ENCODE measurements at regions not wholly inside any gene's neighbourhood (a gene's known extent, or its start where the extent isn't known, plus 50 kb on each side); places are given as distances from the start of the nearest gene placed in this dataset.

- intact Hi-C loops (cut with micrococcal nuclease): no loop called here
- H3K36me3 Mint-ChIP-seq (ENCODE audit: low read depth): no peaks in the 10 kb centered on the region
- H3K27me3 Mint-ChIP-seq: no peaks in the 10 kb centered on the region
- no peak overlapping the region for H3K4me3 Mint-ChIP-seq
- no peak for DNase-seq
- H3K27ac Mint-ChIP-seq: no peak overlapping the region
- H3K4me1 Mint-ChIP-seq: no peaks in the 10 kb centered on the region
- H3K9me3 Mint-ChIP-seq: peaks cover 3% of the 10 kb centered on the region
Measured at GRCh38 chr2:41127351-41127750, 675.5 kb upstream of the SLC8A1 start.

DNA sequence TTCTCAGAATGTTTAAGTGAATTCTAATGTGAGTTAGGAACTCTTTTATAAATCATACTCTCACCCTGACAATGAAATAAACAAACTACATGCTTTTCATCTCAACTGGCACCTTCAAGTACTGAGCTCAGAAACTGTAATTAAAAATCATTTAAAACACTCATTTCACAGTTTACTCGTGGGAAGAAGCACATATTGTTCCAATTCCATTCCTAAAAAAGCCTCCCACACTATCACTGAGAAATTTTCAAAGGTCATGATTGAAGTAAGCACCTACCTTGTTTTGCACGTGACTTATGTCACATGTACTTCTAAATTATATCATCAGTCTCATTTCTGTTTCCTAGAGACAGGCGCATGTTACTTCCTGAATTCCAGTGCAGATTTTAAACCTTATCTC lies 678.1 kb upstream of the SLC8A1 start:
- H3K27ac Mint-ChIP-seq: no peak overlapping the region

DNA sequence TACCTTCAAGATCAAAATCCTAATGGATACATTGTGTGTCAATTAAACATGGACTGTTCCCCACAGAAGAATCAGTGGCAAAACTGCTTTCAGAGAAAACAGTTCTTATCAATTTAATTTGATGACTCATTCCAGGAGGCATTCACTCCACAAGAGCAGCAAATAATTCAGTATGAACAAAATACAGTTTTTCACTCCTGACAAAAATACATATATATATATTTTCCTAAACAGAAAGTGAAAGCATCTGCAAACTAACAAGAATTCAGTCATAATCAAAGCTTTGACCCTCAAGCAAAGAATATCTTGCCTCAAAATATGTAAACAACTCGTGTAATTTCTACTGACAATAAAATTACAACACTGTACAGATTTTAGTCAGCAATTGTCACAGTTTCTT lies 685.1 kb upstream of the SLC8A1 start:
- Mint-ChIP-seq H3K27me3 (no peaks in the 10 kb centered on the region), H3K36me3 (ENCODE audit: low read depth) (no peaks in the 10 kb centered on the region), H3K27ac (no peak overlapping the region), H3K4me1 (no peaks in the 10 kb centered on the region), H3K9me3 (no peaks in the 10 kb centered on the region), H3K4me3 (no peak overlapping the region)
- intact Hi-C loops (cut with micrococcal nuclease): no loop called here
- DNase-seq: no peak

More for the DNA sequence above, 678.1 kb upstream of the SLC8A1 start:
- H3K27me3 Mint-ChIP-seq: no peaks in the 10 kb centered on the region
- H3K9me3 Mint-ChIP-seq: no peaks in the 10 kb centered on the region
- no peak for DNase-seq
- no peaks in the 10 kb centered on the region for H3K4me1 Mint-ChIP-seq
- H3K4me3 Mint-ChIP-seq: no peak overlapping the region
- no peaks in the 10 kb centered on the region for H3K36me3 Mint-ChIP-seq (ENCODE audit: low read depth)
- intact Hi-C loops (cut with micrococcal nuclease): no loop called here

DNA sequence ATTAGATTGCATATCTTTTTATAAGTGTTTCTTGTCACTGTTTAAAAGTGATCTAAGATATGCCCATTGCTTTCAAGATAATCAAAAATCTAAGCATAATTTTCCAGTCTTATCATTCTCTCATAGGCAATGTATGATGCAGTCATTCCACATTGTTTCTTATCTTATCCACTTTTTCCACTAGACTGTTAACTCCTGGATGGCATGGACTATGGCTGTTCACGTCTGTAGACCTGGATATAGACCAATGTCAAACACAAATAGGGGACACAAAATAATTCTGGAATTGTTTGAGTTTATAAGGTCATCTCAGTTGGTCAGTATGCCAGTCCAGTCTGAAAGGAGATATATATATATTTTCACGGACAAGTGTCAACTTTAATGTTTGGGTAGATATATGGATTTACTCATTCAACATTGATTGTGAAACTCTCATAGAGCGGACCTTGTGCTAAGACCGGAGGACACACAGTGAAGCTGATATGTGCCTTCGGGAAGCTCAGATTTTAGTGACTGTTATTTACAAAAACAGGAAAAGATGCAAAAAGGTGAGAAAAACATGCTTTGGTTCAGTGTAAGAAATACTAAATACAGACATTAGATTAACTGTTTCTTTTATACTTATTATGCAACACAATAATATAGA lies 689.4 kb upstream of the SLC8A1 start:
- Mint-ChIP-seq H3K9me3 (no peaks in the 10 kb centered on the region), H3K27me3 (no peaks in the 10 kb centered on the region), H3K36me3 (ENCODE audit: low read depth) (no peaks in the 10 kb centered on the region), H3K4me1 (no peaks in the 10 kb centered on the region), H3K4me3 (no peak overlapping the region), H3K27ac (no peak overlapping the region)
- DNase-seq: no peak
- intact Hi-C loops (cut with micrococcal nuclease): no loop called here

DNA sequence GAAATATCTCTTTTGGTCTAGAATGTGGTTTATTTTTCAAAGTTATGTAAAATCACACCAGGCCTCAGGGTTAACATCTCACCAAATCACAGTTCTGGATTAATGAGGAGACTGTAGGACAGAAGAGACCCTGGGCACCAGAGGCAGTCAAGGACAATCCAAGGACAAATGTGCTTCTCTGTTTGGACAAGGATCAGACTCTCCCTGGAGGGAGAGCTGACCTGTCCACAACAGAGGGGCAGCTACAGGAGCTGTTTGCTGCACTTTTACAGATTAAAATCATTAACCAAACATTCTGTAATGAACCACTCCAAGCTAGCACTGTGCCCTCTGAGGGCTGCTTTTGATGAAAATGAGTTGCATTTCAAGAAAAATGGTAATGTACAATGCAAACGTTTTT lies 690.6 kb upstream of the SLC8A1 start:
- intact Hi-C loops (cut with micrococcal nuclease): no loop called here
- H3K4me3 Mint-ChIP-seq: no peak overlapping the region
- H3K4me1 Mint-ChIP-seq: no peaks in the 10 kb centered on the region
- H3K27ac Mint-ChIP-seq: no peak overlapping the region
- no peaks in the 10 kb centered on the region for H3K27me3 Mint-ChIP-seq
- no peaks in the 10 kb centered on the region for H3K36me3 Mint-ChIP-seq (ENCODE audit: low read depth)
- no peaks in the 10 kb centered on the region for H3K9me3 Mint-ChIP-seq
- no peak for DNase-seq

GRCh38 chr2:41145066-41145465 lies 693.2 kb upstream of the SLC8A1 start:
- Mint-ChIP-seq H3K36me3 (ENCODE audit: low read depth) (no peaks in the 10 kb centered on the region), H3K9me3 (no peaks in the 10 kb centered on the region), H3K27me3 (no peaks in the 10 kb centered on the region), H3K4me3 (no peak overlapping the region), H3K4me1 (no peaks in the 10 kb centered on the region), H3K27ac (no peak overlapping the region)
- intact Hi-C loops (cut with micrococcal nuclease): no loop called here
- no peak for DNase-seq

DNA sequence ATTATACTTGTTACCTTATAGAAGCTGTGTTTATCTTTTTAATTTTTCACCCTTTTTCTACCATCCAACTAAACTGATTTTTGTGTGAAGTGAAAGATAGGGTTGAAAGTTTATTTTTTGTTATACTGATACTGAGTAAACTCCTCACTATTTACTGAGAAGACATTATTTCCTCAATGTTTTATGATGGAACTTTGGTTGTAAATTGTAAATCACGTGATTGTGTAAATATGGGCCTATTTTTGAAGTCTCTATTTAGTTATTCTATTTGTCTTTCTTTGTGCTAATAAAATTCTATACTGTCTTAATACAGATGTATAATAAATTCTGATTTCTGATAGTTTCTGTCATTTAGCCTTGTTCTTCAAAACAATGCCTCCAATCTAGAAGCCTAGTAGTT lies 697.2 kb upstream of the SLC8A1 start:
- Mint-ChIP-seq H3K4me1 (no peaks in the 10 kb centered on the region), H3K27me3 (no peaks in the 10 kb centered on the region), H3K27ac (no peak overlapping the region), H3K36me3 (ENCODE audit: low read depth) (no peaks in the 10 kb centered on the region), H3K9me3 (no peaks in the 10 kb centered on the region), H3K4me3 (no peak overlapping the region)
- intact Hi-C loops (cut with micrococcal nuclease): no loop called here
- DNase-seq: no peak

DNA sequence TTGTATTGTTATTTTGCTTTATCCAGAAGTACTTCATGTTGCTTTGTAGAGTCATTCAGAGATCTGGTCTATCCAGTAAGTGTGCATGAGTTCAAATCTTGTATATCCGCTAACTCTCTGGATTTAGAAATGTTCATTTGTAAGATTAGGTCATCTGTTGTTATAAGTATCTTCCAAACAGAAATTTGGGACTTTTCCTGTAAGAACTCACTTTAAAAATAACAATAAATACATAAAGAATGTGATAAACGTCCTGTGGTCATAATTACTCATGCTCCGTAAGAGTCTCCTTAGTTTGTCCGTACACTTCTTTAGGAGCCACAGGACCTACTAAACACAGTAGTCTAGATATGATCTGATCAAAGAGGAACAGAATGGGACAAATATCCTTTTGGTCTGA lies 699.9 kb upstream of the SLC8A1 start:
- Mint-ChIP-seq H3K9me3 (peaks cover under 1% of the 10 kb centered on the region), H3K4me3 (no peak overlapping the region), H3K27ac (no peak overlapping the region), H3K36me3 (ENCODE audit: low read depth) (no peaks in the 10 kb centered on the region), H3K27me3 (no peaks in the 10 kb centered on the region), H3K4me1 (no peaks in the 10 kb centered on the region)
- intact Hi-C loops (cut with micrococcal nuclease): no loop called here
- no peak for DNase-seq

DNA sequence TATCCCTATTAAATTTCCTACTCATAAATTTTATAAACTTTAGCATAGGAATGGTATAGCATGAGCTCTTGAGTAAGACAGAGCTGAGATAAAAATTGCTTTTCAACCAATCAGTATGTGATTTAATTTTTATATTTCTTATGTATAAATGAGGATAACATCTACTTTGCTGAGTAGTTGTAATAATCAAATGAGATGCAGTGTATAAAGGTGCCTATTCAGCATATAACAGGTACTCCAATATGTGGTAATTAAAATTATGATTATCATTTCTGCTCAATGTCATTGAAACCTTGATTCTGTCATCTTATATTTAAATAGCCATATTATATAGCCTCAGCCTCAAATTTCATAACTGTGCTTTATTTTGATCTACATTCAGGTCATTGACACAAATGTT lies 700.4 kb upstream of the SLC8A1 start:
- peaks cover 6% of the 10 kb centered on the region for H3K9me3 Mint-ChIP-seq
- intact Hi-C loops (cut with micrococcal nuclease): no loop called here
- no peak overlapping the region for H3K4me3 Mint-ChIP-seq
- no peak overlapping the region for H3K27ac Mint-ChIP-seq
- DNase-seq: no peak
- H3K36me3 Mint-ChIP-seq (ENCODE audit: low read depth): no peaks in the 10 kb centered on the region
- no peaks in the 10 kb centered on the region for H3K4me1 Mint-ChIP-seq
- H3K27me3 Mint-ChIP-seq: no peaks in the 10 kb centered on the region

- H3K27ac Mint-ChIP-seq: no peak overlapping the region
- no peak overlapping the region for H3K4me3 Mint-ChIP-seq
Measured at GRCh38 chr2:41160439-41160838, 708.5 kb upstream of the SLC8A1 start.

GRCh38 chr2:41167014-41167413 lies 715.1 kb upstream of the SLC8A1 start:
- H3K36me3 Mint-ChIP-seq (ENCODE audit: low read depth): no peaks in the 10 kb centered on the region
- no peaks in the 10 kb centered on the region for H3K4me1 Mint-ChIP-seq
- intact Hi-C loops (cut with micrococcal nuclease): no loop called here
- no peaks in the 10 kb centered on the region for H3K27me3 Mint-ChIP-seq
- H3K4me3 Mint-ChIP-seq: no peak overlapping the region
- no peak for DNase-seq
- H3K27ac Mint-ChIP-seq: no peak overlapping the region
- H3K9me3 Mint-ChIP-seq: no peaks in the 10 kb centered on the region

More at GRCh38 chr2:41160439-41160838, 708.5 kb upstream of the SLC8A1 start:
- Mint-ChIP-seq H3K36me3 (ENCODE audit: low read depth) (no peaks in the 10 kb centered on the region), H3K27me3 (no peaks in the 10 kb centered on the region), H3K9me3 (peaks cover 6% of the 10 kb centered on the region), H3K4me1 (peaks cover 2% of the 10 kb centered on the region)
- no peak for DNase-seq
- intact Hi-C loops (cut with micrococcal nuclease): no loop called here

DNA sequence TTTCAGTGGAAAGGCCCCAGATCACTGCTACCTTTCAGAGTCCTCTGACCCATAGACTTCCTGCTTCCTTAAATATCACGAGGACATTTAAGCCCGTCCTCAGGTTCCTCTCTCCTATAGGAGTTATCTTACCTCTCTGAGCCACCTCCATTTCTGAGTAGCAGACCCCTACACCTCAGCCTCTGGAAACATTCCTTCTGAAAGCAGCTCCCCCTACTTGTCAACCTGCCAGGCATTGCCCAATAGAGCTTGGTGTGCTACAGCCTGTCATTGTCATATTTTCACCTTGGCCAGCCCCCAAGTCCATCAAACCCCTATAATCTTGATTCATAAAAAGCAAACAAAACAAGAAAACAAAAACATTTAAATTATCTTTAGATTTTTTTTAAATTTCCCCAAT lies 717.9 kb upstream of the SLC8A1 start:
- no peak overlapping the region for H3K4me3 Mint-ChIP-seq
- H3K4me1 Mint-ChIP-seq: no peaks in the 10 kb centered on the region
- no peak for DNase-seq
- no peaks in the 10 kb centered on the region for H3K27me3 Mint-ChIP-seq
- H3K36me3 Mint-ChIP-seq (ENCODE audit: low read depth): no peaks in the 10 kb centered on the region
- intact Hi-C loops (cut with micrococcal nuclease): no loop called here
- no peaks in the 10 kb centered on the region for H3K9me3 Mint-ChIP-seq
- no peak overlapping the region for H3K27ac Mint-ChIP-seq

DNA sequence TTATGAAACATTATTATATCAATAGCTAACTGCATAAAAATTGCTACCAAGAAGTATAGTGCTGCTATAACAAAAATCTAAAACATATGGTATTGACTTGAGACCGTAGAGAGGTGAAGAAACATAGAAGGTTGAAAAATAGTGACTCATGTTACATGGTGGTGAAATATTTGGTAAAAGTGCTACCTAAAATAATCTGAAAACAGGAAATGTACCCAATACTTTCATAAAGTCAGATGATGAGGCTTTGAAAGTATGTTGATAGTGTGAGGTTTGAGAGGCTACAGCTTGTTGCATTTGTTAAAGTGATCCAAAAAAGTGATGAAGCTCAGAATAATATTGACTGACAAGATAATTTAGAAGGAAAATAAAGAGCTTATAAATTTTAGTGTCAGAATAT lies 718.7 kb upstream of the SLC8A1 start:
- no peak for DNase-seq
- Mint-ChIP-seq H3K9me3 (no peaks in the 10 kb centered on the region), H3K27me3 (no peaks in the 10 kb centered on the region), H3K4me3 (no peak overlapping the region), H3K4me1 (no peaks in the 10 kb centered on the region), H3K36me3 (ENCODE audit: low read depth) (no peaks in the 10 kb centered on the region), H3K27ac (no peak overlapping the region)
- intact Hi-C loops (cut with micrococcal nuclease): no loop called here

GRCh38 chr2:41180387-41180786 lies 728.5 kb upstream of the SLC8A1 start:
- no peaks in the 10 kb centered on the region for H3K36me3 Mint-ChIP-seq (ENCODE audit: low read depth)
- H3K27ac Mint-ChIP-seq: no peak overlapping the region
- intact Hi-C loops (cut with micrococcal nuclease): no loop called here
- H3K27me3 Mint-ChIP-seq: no peaks in the 10 kb centered on the region
- no peak for DNase-seq
- H3K4me1 Mint-ChIP-seq: no peaks in the 10 kb centered on the region
- no peak overlapping the region for H3K4me3 Mint-ChIP-seq
- no peaks in the 10 kb centered on the region for H3K9me3 Mint-ChIP-seq

DNA sequence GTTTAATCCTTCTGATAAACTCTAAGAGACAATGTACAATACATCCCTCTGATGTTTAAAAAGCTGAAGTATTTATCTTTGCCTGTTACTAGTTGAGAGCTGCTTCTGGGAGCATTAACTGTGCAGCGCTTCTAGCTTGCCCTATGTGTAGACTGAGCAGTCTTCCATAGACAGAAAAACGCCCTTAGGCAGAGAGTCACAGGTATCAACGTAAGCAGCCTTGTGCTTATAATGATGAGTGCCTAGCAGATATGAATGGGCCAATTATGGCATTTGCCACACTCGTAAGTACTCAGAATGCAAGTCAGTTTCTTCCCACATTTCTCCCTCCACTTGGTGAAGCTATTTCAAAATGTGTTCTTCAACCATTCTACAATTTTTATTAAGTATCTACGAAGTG lies 731.1 kb upstream of the SLC8A1 start:
- intact Hi-C loops (cut with micrococcal nuclease): no loop called here
- Mint-ChIP-seq H3K4me1 (no peaks in the 10 kb centered on the region), H3K36me3 (ENCODE audit: low read depth) (no peaks in the 10 kb centered on the region), H3K4me3 (no peak overlapping the region), H3K27ac (no peak overlapping the region), H3K27me3 (no peaks in the 10 kb centered on the region), H3K9me3 (no peaks in the 10 kb centered on the region)
- no peak for DNase-seq

Measured in activated CD4-positive, alpha-beta T cell treated with anti-CD3 and anti-CD28 coated beads, Interleukin-2, amount 10 ng/mL, durations not matched to agents 24 days and 14 days (primary cell).